Lower leg skin (tissue), 4 donors: ENCODE measurements at regions not wholly inside any gene's neighbourhood (a gene's known extent, or its start where the extent isn't known, plus 50 kb on each side); places are given as distances from the start of the nearest gene placed in this dataset.

Experiments
- DNase-seq, 2 donors: peaks; one replicate each; pipeline ENCODE4 v3.0.0-alpha.2; 2019; ENCODE audit warnings: low spot score in 2 of 2
- H3K4me3 ChIP-seq: fragments of 200-600 bp; sonication (generic); 2 replicates; pipeline ENCODE4 v1.5.1; 2017; ENCODE audit warnings: mild to moderate bottlenecking, low read depth; ENCODE audit not compliant: poor library complexity, severe bottlenecking
- CTCF ChIP-seq, 3 donors: fragments of 450-650 bp; IDR thresholded peaks; one replicate each; pipeline ENCODE4 v1.5.1; 2016; ENCODE audit warnings: antibody characterized with exemption in 3 of 3, mild to moderate bottlenecking in 3 of 3, moderate library complexity in 2 of 3
- POLR2A ChIP-seq, 2 donors: fragments of 450-650 bp; IDR thresholded peaks; one replicate each; pipeline ENCODE4 v1.6.1; 2016 to 2017; ENCODE audit warnings: antibody characterized with exemption in 2 of 2, mild to moderate bottlenecking in 1 of 2, moderate library complexity in 1 of 2
- WGBS, 2 donors: methylation state at CpG; one replicate each; pipeline ENCODE4 v1.1.5; 2018; 5-methylcytosine and 5-hydroxymethylcytosine counted together
- intact Hi-C: fragments of 100-400 bp; cut with DNase I; formaldehyde crosslinking; loops from one replicate; pipeline ENCODE4 v1.15.0; 2023; ENCODE audit warnings: low total_unique reads

GRCh38 chr2:7567646-7568045, 650.4 kb downstream of the RNF144A start:
- intact Hi-C loops, result no loop called here
- DNase-seq, result no peak
- TF ChIP-seq CTCF (IDR thresholded peaks at IDR 0.05), result no peak
- no peak for TF ChIP-seq POLR2A (IDR thresholded peaks at IDR 0.05)
- WGBS, 2 donors, result 61 to 76% methylated on average over 4 of the region's 4 CpGs
- H3K4me3 ChIP-seq, result no peak overlapping the region

DNA sequence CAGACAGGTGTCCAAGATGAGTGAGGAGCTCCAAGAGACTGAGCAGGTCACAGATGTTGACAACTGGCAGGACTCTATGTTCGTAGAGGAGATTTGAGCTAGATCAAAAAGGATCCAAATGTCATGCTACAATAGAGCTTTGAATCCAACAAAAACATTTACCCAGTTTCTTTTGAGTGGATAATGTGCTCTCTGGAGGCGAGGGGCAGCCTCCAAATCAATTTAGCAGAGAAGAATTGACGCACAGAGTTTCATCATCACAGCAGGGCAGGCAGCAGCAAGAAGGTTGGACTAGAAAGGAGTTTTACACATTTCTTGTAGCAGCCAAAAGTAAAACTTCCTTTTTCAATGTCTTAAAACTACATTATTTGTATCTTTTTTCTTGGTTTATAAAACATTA, 653.0 kb downstream of the RNF144A start:
- 71 to 77% methylated on average over 3 of the region's 3 CpGs for WGBS, 2 donors
- no peak overlapping the region for H3K4me3 ChIP-seq
- TF ChIP-seq CTCF (IDR thresholded peaks at IDR 0.05), result no peak
- no peak for TF ChIP-seq POLR2A (IDR thresholded peaks at IDR 0.05)
- intact Hi-C loops, result no loop called here
- DNase-seq, result no peak

GRCh38 chr2:7571701-7572100, 654.5 kb downstream of the RNF144A start:
- no peak overlapping the region for H3K4me3 ChIP-seq
- intact Hi-C loops, result no loop called here
- no peak for DNase-seq
- 96 to 97% methylated on average over 1 of the region's 1 CpG for WGBS, 2 donors
- TF ChIP-seq CTCF (IDR thresholded peaks at IDR 0.05) (no peak), POLR2A (IDR thresholded peaks at IDR 0.05) (no peak)

DNA sequence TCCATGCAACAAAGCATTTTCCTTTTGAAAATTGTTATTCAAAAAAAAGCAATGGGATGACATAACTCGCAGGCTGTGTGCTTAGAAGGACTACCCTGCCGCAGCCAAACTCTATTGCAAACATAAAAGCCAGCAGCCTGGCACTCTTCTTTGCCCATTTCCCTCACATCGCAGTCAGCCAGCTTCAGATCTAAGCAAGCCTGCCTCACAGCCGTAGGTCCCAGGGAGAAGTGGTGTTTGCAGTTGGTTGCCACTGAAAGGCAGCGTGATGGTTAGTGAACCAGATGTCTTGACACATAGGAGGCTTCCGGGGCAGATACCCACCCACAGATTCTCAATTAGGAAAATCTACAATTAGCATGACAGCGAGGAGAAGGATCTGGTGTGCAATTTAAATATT, 655.2 kb downstream of the RNF144A start:
- TF ChIP-seq CTCF (IDR thresholded peaks at IDR 0.05), result no peak
- no peak for TF ChIP-seq POLR2A (IDR thresholded peaks at IDR 0.05)
- no peak for DNase-seq
- intact Hi-C loops, result no loop called here
- no peak overlapping the region for H3K4me3 ChIP-seq
- 80 to 82% methylated on average over 7 of the region's 7 CpGs for WGBS, 2 donors

GRCh38 chr2:7573166-7573825, 656.1 kb downstream of the RNF144A start:
- no peak for DNase-seq
- TF ChIP-seq POLR2A (IDR thresholded peaks at IDR 0.05), result no peak
- H3K4me3 ChIP-seq, result no peak overlapping the region
- intact Hi-C loops, result no loop called here
- WGBS, 2 donors, result 54 to 65% methylated on average over 6 of the region's 6 CpGs

- DNase-seq, result no peak
- no peak overlapping the region for H3K4me3 ChIP-seq
- TF ChIP-seq POLR2A (IDR thresholded peaks at IDR 0.05), result no peak
- no peak for TF ChIP-seq CTCF (IDR thresholded peaks at IDR 0.05)
- intact Hi-C loops, result no loop called here
- 70 to 86% methylated on average over 4 of the region's 4 CpGs for WGBS, 2 donors
Observed at GRCh38 chr2:7574385-7574784, 657.2 kb downstream of the RNF144A start.
